RWPE2 (cell line): ENCODE measurements at regions not wholly inside any gene's neighbourhood (a gene's known extent, or its start where the extent isn't known, plus 50 kb on each side); places are given as distances from the start of the nearest gene placed in this dataset.

Source experiments
- ATAC-seq: fragments of 200-7000 bp; cut with Tn5 transposase; 3 replicates; pipeline ENCODE4 v1.9.1; 2021; ENCODE audit warnings: low read depth
- DNase-seq: peaks from one replicate; pipeline ENCODE4 v3.0.0-alpha.2; 2020; ENCODE audit warnings: low spot score
- H3K27ac ChIP-seq: fragments of 450-650 bp; 2 replicates; pipeline ENCODE4 v1.5.1; 2017; ENCODE audit warnings: mild to moderate bottlenecking; ENCODE audit not compliant: poor library complexity, severe bottlenecking
- H3K27me3 ChIP-seq: fragments of 250-450 bp; sonication (Bioruptor Pico); 2 replicates; pipeline ENCODE4 v1.5.1; 2021; ENCODE audit warnings: mild to moderate bottlenecking, moderate library complexity; ENCODE audit not compliant: insufficient read depth, poor library complexity, severe bottlenecking
- H3K36me3 ChIP-seq: fragments of 250-450 bp; sonication (Bioruptor Pico); 2 replicates; pipeline ENCODE4 v1.5.1; 2020; ENCODE audit warnings: low read depth, mild to moderate bottlenecking, moderate library complexity
- H3K4me1 ChIP-seq: fragments of 250-450 bp; sonication (Bioruptor Pico); 2 replicates; pipeline ENCODE4 v1.5.1; 2021; ENCODE audit warnings: mild to moderate bottlenecking, moderate library complexity; ENCODE audit not compliant: insufficient read depth, poor library complexity, severe bottlenecking
- H3K4me3 ChIP-seq: fragments of 250-450 bp; sonication (Bioruptor Pico); 2 replicates; pipeline ENCODE4 v1.5.1; 2021; ENCODE audit warnings: mild to moderate bottlenecking, moderate library complexity; ENCODE audit not compliant: severe bottlenecking
- H3K9me3 ChIP-seq: fragments of 250-450 bp; sonication (Bioruptor Pico); 2 replicates; pipeline ENCODE4 v1.5.1; 2021; ENCODE audit warnings: mild to moderate bottlenecking, moderate library complexity; ENCODE audit not compliant: severe bottlenecking
- TF ChIP-seq, protein P1 (sequence below): fragments of 450-650 bp; IDR thresholded peaks from one replicate; pipeline ENCODE4 v1.5.1; 2017; ENCODE audit warnings: mild to moderate bottlenecking, moderate library complexity; ENCODE audit not compliant: poor library complexity, severe bottlenecking

DNA sequence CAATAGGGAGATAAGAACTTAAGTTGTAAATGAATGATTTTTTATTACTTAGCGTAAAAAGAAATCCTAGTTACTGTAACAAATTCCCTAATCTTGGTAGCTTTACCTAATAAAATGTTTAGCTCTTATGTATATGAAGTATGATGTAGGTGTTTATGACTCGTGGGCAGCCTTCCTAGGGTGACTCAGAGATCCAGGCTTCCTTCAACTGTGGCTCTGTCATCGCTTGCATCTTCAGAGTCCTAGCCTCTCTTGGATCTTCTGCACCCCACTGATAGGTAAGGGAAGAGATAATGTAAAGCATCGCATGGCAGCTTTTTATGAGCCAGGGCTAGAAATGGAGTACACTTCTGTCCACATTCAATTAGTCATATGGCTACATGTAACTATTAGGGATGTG lies 165.6 kb upstream of the GLRA2 start:
- no peak for DNase-seq
- H3K36me3 ChIP-seq: no peaks in the 10 kb centered on the region
- H3K27ac ChIP-seq: no peak overlapping the region
- no peaks in the 10 kb centered on the region for H3K9me3 ChIP-seq
- no peaks in the 10 kb centered on the region for H3K4me1 ChIP-seq
- H3K4me3 ChIP-seq: no peak overlapping the region
- 0 out of 3 replicates have a peak, but pooled peaks have one; percentile 25 for ATAC-seq
- no peaks in the 10 kb centered on the region for H3K27me3 ChIP-seq
- TF ChIP-seq, protein P1, sequence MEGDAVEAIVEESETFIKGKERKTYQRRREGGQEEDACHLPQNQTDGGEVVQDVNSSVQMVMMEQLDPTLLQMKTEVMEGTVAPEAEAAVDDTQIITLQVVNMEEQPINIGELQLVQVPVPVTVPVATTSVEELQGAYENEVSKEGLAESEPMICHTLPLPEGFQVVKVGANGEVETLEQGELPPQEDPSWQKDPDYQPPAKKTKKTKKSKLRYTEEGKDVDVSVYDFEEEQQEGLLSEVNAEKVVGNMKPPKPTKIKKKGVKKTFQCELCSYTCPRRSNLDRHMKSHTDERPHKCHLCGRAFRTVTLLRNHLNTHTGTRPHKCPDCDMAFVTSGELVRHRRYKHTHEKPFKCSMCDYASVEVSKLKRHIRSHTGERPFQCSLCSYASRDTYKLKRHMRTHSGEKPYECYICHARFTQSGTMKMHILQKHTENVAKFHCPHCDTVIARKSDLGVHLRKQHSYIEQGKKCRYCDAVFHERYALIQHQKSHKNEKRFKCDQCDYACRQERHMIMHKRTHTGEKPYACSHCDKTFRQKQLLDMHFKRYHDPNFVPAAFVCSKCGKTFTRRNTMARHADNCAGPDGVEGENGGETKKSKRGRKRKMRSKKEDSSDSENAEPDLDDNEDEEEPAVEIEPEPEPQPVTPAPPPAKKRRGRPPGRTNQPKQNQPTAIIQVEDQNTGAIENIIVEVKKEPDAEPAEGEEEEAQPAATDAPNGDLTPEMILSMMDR: no peak

DNA sequence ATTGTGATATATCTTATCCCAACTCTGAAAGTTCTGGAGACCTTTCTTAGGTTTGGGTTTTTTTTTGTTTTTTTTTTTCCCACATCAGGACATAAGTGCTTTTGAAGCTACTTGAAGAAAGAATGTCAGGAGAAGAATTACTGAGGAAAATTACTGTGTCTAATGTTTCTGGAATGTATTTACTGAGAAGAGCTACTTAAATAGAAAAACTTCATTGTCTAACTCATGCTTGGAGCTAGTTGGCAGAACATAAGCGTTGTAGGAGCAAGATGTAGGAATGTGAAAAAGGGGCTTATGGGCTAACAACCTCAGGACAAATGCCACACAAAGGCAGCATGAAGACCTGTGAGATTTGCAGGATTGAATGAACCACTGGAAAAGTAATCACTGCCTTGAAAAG lies 166.6 kb upstream of the GLRA2 start:
- ATAC-seq (no peak), DNase-seq (no peak)
- H3K4me1 ChIP-seq: no peaks in the 10 kb centered on the region

DNA sequence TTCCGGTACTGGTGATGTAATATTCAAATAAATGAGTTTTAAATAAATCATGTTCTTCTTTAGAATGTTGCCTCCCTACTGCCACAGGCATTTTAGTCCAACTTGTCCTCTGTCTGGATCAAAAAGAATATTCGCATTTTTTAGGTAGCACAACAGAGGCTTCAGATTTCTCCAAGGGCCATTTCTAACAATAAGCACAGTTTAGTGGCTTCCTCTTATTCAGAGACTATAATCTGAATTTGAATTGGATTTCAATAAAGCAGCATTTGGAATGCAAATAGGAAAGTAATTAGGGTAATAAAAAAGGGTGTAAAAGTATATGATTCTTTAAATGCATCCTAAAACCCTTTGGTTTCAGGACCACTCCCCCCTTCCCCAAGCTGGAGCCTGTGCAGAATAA lies 167.9 kb upstream of the GLRA2 start:
- Histone ChIP-seq H3K36me3 (no peaks in the 10 kb centered on the region), H3K4me1 (peaks cover 12% of the 10 kb centered on the region), H3K4me3 (no peak overlapping the region), H3K27ac (no peak overlapping the region), H3K9me3 (no peaks in the 10 kb centered on the region), H3K27me3 (no peaks in the 10 kb centered on the region)
- ATAC-seq: no peak
- DNase-seq: no peak
- TF ChIP-seq, protein P1: no peak

More for the DNA sequence above, 166.6 kb upstream of the GLRA2 start:
- Histone ChIP-seq H3K27me3 (no peaks in the 10 kb centered on the region), H3K36me3 (no peaks in the 10 kb centered on the region), H3K4me3 (no peak overlapping the region), H3K9me3 (no peaks in the 10 kb centered on the region), H3K27ac (no peak overlapping the region)
- TF ChIP-seq, protein P1: no peak

DNA sequence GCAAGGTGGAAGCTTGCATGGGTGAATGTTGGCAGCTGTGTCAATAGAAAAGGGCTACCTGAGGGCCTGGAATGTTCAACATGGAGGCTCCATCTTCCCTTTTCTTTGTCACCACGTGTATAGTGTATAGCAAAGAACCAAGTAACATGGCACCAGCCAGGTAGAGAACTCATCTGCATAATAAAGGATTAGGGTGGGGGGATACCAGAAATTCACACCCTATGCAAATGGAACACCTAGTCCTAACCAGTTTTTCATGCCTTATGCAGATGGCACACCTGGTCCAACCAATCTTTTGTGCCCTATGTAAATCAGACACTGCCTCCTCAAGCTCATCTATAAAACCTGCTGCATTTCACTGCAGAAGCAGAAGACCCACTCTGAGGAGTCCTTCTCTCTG lies 169.6 kb upstream of the GLRA2 start:
- Histone ChIP-seq H3K27ac (no peak overlapping the region), H3K4me1 (peaks cover 17% of the 10 kb centered on the region), H3K9me3 (no peaks in the 10 kb centered on the region), H3K27me3 (no peaks in the 10 kb centered on the region), H3K36me3 (no peaks in the 10 kb centered on the region), H3K4me3 (no peak overlapping the region)
- TF ChIP-seq, protein P1: no peak
- DNase-seq (no peak), ATAC-seq (no peak)

DNA sequence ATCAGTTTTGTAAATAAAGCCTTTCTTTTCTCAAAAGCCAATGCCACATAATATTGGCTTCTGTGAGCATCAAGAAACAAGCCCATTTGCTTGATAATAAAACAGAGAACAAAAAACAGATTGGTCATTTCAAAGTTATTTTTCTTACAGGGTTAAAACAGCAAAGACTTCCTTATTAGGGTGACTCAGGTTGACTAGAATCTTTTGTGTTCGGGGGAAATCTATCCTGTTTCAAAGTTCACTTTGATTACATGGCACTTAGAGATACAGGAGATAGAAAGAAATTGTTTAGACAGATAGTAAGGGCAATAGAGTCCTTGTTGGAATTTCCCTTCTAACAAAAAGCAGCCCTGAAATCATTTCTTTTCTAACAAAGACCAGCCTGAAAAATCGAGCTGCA lies 170.0 kb upstream of the GLRA2 start:
- no peaks in the 10 kb centered on the region for H3K27me3 ChIP-seq
- no peak overlapping the region for H3K4me3 ChIP-seq
- peaks cover 17% of the 10 kb centered on the region for H3K4me1 ChIP-seq
- TF ChIP-seq, protein P1: no peak
- H3K27ac ChIP-seq: no peak overlapping the region
- no peaks in the 10 kb centered on the region for H3K36me3 ChIP-seq
- no peak for DNase-seq
- ATAC-seq: no peak
- no peaks in the 10 kb centered on the region for H3K9me3 ChIP-seq
